Neural cell (in vitro differentiated cells): ENCODE measurements at regions not wholly inside any gene's neighbourhood (a gene's known extent, or its start where the extent isn't known, plus 50 kb on each side); places are given as distances from the start of the nearest gene placed in this dataset.

Experiments used
- H2AFZ ChIP-seq: fragments of 200-600, 300-800 bp; sonication (generic), shearing (Covaris generic); 2 replicates; pipeline ENCODE4 v1.6.0; 2014; ENCODE audit warnings: low read depth, mild to moderate bottlenecking, antibody characterized with exemption, low read length, moderate library complexity
- H3F3A ChIP-seq: fragments of 200-600 bp; shearing (Covaris generic); 2 replicates; pipeline ENCODE4 v1.6.1; 2016; ENCODE audit warnings: mild to moderate bottlenecking, moderate library complexity, mixed read lengths, antibody characterized with exemption, low read length; ENCODE audit not compliant: insufficient read depth, poor library complexity, severe bottlenecking
- H3K27ac ChIP-seq: fragments of 200-600, 300-800 bp; sonication (generic), shearing (Covaris generic); 2 replicates; pipeline ENCODE4 v1.5.1; 2014; ENCODE audit warnings: mild to moderate bottlenecking, low read length, moderate library complexity
- H3K27me3 ChIP-seq: fragments of 300-800, 200-600 bp; sonication (generic), shearing (Covaris generic); 2 replicates; pipeline ENCODE4 v1.6.0; 2014; ENCODE audit warnings: mild to moderate bottlenecking, low read depth, low read length, moderate library complexity; ENCODE audit not compliant: insufficient read depth
- H3K36me3 ChIP-seq: fragments of 300-800, 200-600 bp; sonication (generic), shearing (Covaris generic); 2 replicates; pipeline ENCODE4 v1.5.1; 2014; ENCODE audit warnings: mild to moderate bottlenecking, antibody characterized with exemption, low read length, moderate library complexity; ENCODE audit not compliant: insufficient read depth
- H3K4me2 ChIP-seq: fragments of 300-800, 200-600 bp; sonication (generic), shearing (Covaris generic); 2 replicates; pipeline ENCODE4 v1.6.0; 2014; ENCODE audit warnings: mild to moderate bottlenecking, low read length
- H3K4me3 ChIP-seq: fragments of 300-800, 200-600 bp; sonication (generic), shearing (Covaris generic); 2 replicates; pipeline ENCODE4 v1.5.1; 2014; ENCODE audit warnings: mild to moderate bottlenecking, low read length, moderate library complexity
- H3K79me2 ChIP-seq: fragments of 200-600 bp; shearing (Covaris generic); replicated peaks from 2 replicates; pipeline ENCODE4 v1.6.0; 2014; ENCODE audit warnings: mild to moderate bottlenecking, low read length, moderate library complexity; ENCODE audit not compliant: insufficient read depth
- H3K9ac ChIP-seq: fragments of 300-800, 200-600 bp; sonication (generic), shearing (Covaris generic); 2 replicates; pipeline ENCODE4 v1.6.1; 2016; ENCODE audit warnings: mild to moderate bottlenecking, low read length, mixed read lengths
- H3K9me2 ChIP-seq: fragments of 200-600 bp; shearing (Covaris generic); 2 replicates; pipeline ENCODE4 v1.6.1; 2016; ENCODE audit warnings: mild to moderate bottlenecking, low read length, mixed read lengths; ENCODE audit not compliant: insufficient read depth
- H3K9me3 ChIP-seq: fragments of 200-600, 300-800 bp; sonication (generic), shearing (Covaris generic); 2 replicates; pipeline ENCODE4 v1.6.1; 2016; ENCODE audit warnings: mild to moderate bottlenecking, mixed run types, low read length, moderate library complexity, mixed read lengths
- H4K20me1 ChIP-seq: fragments of 200-600 bp; shearing (Covaris generic); 2 replicates; pipeline ENCODE4 v1.6.1; 2016; ENCODE audit warnings: mild to moderate bottlenecking, mixed run types; ENCODE audit not compliant: insufficient read depth
- CTCF ChIP-seq: fragments of 450-650 bp; IDR thresholded peaks from 2 replicates; pipeline ENCODE4 v1.5.1; 2014; ENCODE audit warnings: antibody characterized with exemption, mild to moderate bottlenecking, moderate library complexity; ENCODE audit not compliant: poor library complexity, severe bottlenecking
- EP300 ChIP-seq: fragments of 450-650 bp; conservative IDR thresholded peaks from 2 replicates; pipeline ENCODE4 v1.6.1; 2014; ENCODE audit warnings: antibody characterized with exemption, mild to moderate bottlenecking, moderate library complexity; ENCODE audit not compliant: poor library complexity, severe bottlenecking
- EZH2 ChIP-seq: fragments of 200-600, 300-800 bp; shearing (Covaris generic), sonication (generic); IDR thresholded peaks from 2 replicates; pipeline ENCODE4 v1.6.1; 2014; ENCODE audit warnings: antibody characterized with exemption, low read length, borderline replicate concordance, mild to moderate bottlenecking; ENCODE audit not compliant: insufficient read depth, poor library complexity, severe bottlenecking
- MXI1 ChIP-seq: fragments of 450-650 bp; conservative IDR thresholded peaks from 2 replicates; pipeline ENCODE4 v1.6.1; 2014; ENCODE audit warnings: antibody characterized with exemption, mild to moderate bottlenecking; ENCODE audit not compliant: poor library complexity, severe bottlenecking
- POLR2AphosphoS5 ChIP-seq: IDR thresholded peaks from 2 replicates; pipeline ENCODE4 v1.6.1; 2012
- RAD21 ChIP-seq: fragments of 450-650 bp; conservative IDR thresholded peaks from 2 replicates; pipeline ENCODE4 v1.6.1; 2014; ENCODE audit warnings: antibody characterized with exemption, mild to moderate bottlenecking, moderate library complexity
- REST ChIP-seq: IDR thresholded peaks from 2 replicates; pipeline ENCODE4 v1.6.1; 2012; ENCODE audit warnings: borderline replicate concordance
- SMC3 ChIP-seq: fragments of 450-650 bp; conservative IDR thresholded peaks from 2 replicates; pipeline ENCODE4 v1.6.1; 2014; ENCODE audit warnings: antibody characterized with exemption, mild to moderate bottlenecking, moderate library complexity; ENCODE audit not compliant: poor library complexity
- TAF1 ChIP-seq: IDR thresholded peaks from 2 replicates; pipeline ENCODE4 v1.6.1; 2012; ENCODE audit warnings: low read depth

GRCh38 chr15:95577927-95578326 lies 752.6 kb upstream of the NR2F2 start:
- Histone ChIP-seq H3K36me3 (no peaks in the 10 kb centered on the region), H3K4me2 (peak overlapping the region; percentile 4), H3K27me3 (no peaks in the 10 kb centered on the region), H3K9me3 (no peaks in the 10 kb centered on the region), H3K4me3 (no peak overlapping the region), H3K27ac (no peak overlapping the region), H3K9ac (no peak overlapping the region), H3K9me2 (no peaks in the 10 kb centered on the region), H4K20me1 (no peaks in the 10 kb centered on the region), H3F3A (no peaks in the 10 kb centered on the region), H2AFZ (no peak overlapping the region), H3K79me2 (no peaks in the 10 kb centered on the region)
- no peak for TF ChIP-seq RAD21
- TF ChIP-seq POLR2AphosphoS5: peak; percentile 71

- Histone ChIP-seq H3K4me2 (no peak overlapping the region), H3K36me3 (no peaks in the 10 kb centered on the region), H3F3A (no peaks in the 10 kb centered on the region), H2AFZ (no peak overlapping the region), H4K20me1 (no peaks in the 10 kb centered on the region), H3K9me2 (no peaks in the 10 kb centered on the region), H3K79me2 (no peaks in the 10 kb centered on the region), H3K4me3 (no peak overlapping the region), H3K27me3 (no peaks in the 10 kb centered on the region), H3K9me3 (no peaks in the 10 kb centered on the region), H3K9ac (no peak overlapping the region), H3K27ac (no peak overlapping the region)
- TF ChIP-seq RAD21 (no peak), SMC3 (no peak), MXI1 (no peak), TAF1 (no peak), EP300 (no peak), REST (no peak), CTCF (no peak), EZH2 (no peak), POLR2AphosphoS5 (no peak)
These were observed 750.4 kb upstream of the NR2F2 start for GRCh38 chr15:95580121-95580520.

- H3K36me3 ChIP-seq: no peaks in the 10 kb centered on the region
- TF ChIP-seq CTCF: no peak
These were observed 748.9 kb upstream of the NR2F2 start for GRCh38 chr15:95581595-95581994.

More at GRCh38 chr15:95581595-95581994, 748.9 kb upstream of the NR2F2 start:
- H3K9me3 ChIP-seq: no peaks in the 10 kb centered on the region
- H3K4me3 ChIP-seq: no peak overlapping the region
- H3K79me2 ChIP-seq: no peaks in the 10 kb centered on the region
- no peaks in the 10 kb centered on the region for H3K27me3 ChIP-seq
- no peak overlapping the region for H3K27ac ChIP-seq
- H2AFZ ChIP-seq: no peak overlapping the region
- no peaks in the 10 kb centered on the region for H3K9me2 ChIP-seq
- no peak overlapping the region for H3K4me2 ChIP-seq
- H3K9ac ChIP-seq: no peak overlapping the region
- H3F3A ChIP-seq: no peaks in the 10 kb centered on the region
- no peaks in the 10 kb centered on the region for H4K20me1 ChIP-seq
